Hematopoietic multipotent progenitor cell treated with erythropoietin and hydrocortisone succinate and interleukin-3 and kit ligand, for 6 days (in vitro differentiated cells): ENCODE measurements at regions not wholly inside any gene's neighbourhood (a gene's known extent, or its start where the extent isn't known, plus 50 kb on each side); places are given as distances from the start of the nearest gene placed in this dataset.
"Not testable (repeated sequence)": the region's sequence is repeated elsewhere in the genome, so short reads cannot be mapped to it uniquely, and the experiment has no call there.

ENCODE experiments used
- DNase-seq: peaks from one replicate; pipeline ENCODE4 v3.0.0-alpha.2; 2015

DNA sequence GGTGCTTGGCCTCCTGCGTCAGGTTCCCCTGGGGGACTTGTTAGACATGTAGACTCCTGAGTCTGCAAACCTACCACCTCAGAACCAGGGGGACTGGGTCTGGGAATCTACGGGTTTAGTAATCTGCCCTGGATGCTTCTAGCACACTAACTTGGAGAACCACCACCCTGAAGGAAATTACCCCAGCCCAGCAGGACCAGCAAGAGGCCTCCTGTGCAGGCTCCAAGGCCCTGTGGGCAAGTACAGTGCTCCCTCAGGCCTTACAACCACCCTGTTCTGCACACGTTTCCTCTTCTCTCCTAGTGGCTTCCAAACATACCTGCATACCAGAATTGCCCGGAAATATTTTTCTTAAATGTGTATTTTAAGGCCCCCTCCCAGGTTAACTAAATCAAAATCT, 423.0 kb downstream of the FUT8 start:
- DNase-seq = no peak

DNA sequence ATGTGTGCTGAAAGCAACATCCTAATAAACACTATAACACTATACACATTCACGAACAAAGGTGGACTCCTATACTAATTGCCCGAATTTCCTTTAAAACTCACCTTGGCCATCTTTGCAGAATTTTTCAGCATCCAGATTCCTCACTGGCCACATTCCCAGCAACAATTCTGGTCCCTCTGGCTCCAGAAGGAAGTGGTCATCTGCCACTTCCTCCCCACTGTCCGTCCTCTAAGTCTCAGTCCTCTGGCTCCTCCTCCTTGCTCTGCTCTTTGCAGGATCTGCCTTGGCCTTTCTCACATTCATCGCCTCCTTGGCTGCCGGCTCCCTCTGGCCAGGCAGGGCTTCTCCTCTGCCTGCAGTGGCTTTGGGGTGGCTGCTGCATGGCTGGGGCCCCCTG, 426.0 kb downstream of the FUT8 start:
- DNase-seq = no peak

DNA sequence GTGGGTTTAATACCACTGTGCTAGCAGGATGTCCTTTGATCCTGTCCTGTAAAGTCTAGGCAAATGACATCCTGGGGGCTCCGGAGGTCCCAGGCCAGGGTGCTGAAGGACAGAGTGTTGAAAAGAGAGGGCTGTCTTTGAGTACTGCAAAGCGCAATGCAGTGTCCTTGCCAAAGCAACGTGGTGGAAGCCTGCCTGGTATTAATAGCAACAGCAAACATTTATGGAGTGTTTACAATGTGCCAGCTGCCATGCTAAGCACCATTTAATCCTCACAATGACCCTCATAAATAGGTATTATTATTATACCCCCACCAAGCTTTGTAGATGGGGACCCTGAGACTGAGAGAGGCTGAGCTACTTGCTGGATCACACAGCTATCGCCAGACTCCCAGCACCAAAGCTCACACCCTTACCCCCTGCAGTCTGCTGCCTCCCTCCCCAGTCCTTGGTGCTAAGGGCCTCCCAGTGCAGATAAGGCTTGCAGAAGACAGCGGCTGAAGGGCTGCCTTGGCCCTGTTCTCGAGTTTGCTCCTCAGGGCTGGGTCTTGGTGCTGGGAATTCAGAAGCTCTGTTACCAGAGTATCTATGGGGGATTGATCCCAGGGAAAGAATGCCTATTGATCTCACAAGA, 427.7 kb downstream of the FUT8 start:
- DNase-seq = no peak

DNA sequence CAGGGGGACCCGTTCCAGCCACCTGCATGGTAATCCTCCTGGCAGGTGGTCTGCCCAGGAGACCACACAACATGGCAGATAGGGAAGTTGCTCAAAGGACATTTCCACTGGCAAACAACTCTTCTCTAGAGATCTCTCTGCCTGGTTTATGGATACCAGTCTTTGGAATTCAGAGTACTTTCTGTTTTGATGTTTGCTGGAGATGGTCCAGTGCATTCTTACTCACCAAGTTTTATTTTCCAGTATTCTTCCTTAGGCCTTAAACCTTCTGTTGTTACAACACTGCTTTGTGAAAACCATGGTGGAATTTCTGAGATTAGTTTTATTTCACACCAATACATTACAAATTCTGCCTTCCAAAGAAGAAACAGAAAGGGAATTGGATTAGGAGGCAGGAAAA, 428.3 kb downstream of the FUT8 start:
- no peak for DNase-seq

DNA sequence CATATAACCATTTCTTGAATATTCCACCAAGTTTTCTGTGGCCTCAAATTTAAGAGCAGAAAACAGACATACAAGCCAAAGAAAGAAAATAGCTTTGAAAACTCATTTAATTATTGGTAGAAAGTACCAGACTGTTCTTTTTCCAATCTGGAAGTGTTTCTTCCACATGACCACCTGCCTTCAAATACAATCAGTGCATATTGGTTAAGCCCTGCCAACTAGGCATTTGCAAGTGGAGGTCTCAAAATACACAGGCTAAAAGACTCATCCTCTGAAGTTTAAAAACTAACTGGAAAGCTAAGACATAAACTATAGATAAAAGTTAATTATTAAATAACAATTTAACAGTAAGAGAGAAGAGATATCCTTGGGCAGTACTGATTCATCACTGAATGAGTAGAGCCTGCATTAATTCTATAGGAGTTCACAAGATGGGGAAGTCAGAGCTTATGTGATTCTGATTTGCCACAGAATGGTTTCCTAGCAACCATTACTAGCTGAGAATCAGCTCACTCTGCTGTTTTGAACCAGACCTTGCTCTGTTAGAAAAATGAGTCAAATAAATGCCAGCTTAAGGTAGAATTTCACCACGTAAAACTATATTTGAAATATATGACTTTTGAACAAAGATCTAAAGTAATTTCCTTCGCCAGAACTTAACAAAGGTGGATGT, 433.8 kb downstream of the FUT8 start:
- DNase-seq = peak; percentile 45

DNA sequence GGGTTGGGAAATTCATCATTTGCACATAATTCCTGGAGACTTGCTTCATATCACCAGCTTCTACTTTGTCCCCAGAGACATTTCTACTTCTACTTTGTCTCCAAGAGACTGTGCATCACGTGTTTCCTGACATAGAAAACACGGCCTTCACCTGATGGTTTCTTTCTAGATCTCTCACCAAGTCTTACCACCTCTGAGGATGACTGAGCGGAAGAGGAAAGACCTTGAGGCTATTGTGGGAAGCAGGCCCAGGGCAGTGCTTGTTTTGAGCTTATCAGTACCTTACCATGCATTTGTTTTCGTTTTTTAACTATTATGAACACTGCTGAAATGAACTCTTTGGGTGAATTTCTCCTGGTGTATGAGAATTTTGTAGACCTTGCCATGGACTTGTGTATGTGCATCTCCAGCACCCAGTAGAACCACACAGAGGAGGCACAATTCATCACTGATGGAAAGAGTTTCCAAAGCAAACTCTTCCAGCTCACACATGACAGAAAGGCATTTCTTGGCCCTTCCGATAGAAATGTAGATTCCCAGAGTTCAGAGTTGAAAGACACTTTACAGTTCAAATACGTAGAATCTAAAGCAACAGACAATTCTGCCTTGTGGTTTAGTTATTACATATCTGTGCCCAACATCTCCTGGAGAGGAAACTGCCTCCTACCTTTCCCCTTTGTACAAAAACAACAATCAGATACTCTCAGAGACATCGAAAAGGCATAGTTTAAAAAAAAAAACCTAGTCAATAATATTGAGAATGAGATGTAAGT, 434.7 kb downstream of the FUT8 start:
- peak; percentile 73 for DNase-seq

DNA sequence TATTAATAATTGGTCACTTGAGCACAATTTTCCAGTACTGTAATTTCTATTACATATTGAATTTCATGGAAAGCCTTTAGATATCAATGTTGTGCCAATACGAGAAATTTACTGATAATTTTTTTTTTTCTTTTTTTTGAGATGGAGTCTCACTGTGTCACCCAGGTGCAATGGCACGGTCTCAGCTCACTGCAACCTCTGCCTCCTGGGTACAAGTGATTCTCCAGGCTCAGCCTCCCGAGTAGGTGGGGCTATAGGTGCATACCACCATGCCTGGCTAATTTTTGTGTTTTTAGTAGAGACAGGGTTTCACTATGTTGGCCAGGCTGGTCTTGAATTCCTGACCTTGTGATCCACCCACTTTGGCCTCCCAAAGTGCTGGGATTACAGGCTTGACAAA, 435.4 kb downstream of the FUT8 start:
- DNase-seq = not testable (repeated sequence)

DNA sequence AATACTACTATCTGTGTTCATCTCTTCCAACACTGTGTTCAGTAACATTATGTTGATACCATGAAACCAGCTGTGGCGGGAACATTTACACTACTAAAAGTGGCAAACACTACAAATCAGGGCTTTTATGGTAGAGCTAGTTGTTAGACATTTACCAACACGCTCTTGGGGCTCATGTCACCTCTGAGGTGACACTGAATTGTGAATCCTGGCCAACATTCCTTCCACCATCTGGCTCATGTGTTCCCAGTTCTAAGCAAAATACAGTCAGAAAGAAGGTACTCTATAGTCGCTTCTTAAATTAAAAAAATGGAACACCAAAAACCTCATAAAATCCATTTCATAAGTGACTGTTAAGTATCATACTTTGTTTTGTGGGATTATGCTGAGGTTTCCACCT, 436.6 kb downstream of the FUT8 start:
- no peak for DNase-seq

DNA sequence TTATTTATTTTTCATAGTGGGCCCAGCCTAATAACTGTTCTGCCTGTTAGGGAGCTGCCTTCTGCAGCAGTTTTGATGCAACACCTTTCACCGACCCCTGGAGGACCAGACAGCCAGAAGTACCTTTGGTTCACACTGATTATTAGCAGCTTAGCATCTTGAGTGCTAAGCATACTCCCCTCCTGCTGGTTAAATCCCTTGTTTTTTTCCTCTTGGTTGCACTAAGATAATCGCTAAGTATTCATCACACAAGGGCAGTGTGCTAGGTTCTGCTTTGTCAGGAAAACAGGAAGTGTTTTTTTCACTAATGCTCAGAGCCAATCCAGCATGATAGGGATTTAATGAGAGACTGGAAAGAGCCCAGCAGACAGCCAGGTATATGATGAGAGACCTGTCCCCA, 437.0 kb downstream of the FUT8 start:
- no peak for DNase-seq

DNA sequence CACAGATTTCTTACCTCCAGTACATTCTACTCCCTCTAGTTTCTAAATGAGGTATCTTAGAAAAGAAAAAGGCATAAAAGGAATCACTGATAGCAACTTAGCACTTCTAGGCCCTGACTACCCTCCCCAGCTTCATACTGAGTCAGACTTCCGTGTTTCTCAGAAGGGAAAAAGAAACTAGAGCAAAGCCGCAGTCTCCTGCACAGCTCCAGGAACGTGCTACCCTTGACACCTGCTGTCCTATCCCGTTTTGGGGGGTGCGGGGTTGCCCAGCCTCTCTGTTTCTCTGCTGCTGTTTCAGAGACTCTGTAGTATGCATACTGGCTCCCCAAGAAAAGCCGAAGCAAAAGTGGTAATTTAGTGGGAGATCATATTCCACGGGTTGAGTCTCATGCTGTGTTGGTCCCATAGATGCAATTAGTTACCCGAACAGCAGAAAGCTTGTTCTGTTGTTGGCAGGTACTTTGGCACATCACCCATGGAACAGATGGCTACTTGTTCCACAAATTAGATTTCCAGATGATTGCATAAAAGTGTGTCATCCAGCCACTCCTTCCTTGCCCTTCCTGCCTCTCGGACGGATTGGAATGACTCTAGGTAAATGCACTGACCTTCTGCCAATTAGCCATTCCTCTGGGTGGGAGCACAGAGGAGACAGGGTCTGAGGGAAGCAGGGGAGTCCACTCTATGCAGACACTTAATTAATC, 438.1 kb downstream of the FUT8 start:
- no peak for DNase-seq

DNA sequence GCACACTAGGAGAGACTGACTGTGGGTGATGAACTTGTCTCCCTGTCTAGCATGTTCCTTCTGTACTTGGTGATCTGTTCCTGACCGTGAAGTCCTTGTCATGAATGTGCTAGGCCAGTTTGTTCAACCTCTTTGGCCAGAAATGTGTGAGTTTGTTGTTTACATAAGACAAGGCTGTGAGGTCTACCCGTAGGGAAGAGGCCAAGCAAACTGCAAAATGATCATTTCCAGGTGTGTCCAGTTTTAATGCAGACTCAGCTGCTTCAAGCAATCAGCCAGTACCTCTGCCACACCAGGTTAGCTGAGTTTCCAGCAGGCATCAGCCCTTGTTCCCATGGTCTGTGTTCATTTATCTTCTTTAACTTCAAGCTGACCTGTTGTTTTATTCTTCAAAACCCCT, 440.2 kb downstream of the FUT8 start:
- no peak for DNase-seq

DNA sequence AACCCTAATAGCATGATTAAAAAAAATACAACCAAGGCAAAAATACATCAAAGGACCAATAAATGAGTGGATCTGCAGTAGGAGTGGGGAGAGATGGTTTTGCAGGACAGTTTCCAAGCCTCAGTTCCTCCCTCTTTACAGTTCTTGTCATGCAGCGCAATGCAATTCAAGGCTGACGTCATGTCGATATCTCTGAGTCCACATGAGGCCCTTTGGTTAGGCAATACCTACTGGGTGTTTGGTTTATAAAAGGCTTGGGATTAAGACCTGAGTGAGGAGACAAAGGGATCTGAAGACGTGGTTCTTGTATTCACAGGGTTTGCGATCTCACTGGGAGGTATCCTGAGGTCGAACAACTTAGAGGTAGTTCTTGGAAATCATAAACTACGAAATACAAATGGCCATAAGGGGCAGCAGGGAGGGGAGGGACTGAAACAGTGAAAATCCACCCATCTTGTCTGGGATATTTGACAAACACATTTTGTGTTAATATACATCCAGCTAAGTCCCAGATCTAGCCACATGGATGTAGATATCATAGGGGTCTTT, 441.0 kb downstream of the FUT8 start:
- no peak for DNase-seq

DNA sequence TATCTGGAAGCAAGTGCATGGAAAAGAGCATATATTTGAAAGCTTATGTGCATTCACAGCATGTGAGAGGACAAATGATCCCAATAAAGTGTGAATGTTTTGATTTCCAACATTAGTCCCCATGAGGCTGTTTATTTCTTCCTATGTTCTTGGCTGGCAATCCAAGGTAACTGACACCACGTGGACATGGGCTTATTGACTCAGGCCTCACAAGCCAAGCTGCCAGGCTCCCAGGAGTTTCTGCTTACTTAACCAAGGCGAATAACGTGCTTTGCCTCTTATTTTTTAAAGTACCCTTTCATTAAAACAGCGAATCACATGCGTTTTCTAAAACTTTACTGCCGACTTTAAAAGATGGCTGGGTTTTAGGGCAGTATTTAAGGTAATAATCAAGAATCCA, 441.7 kb downstream of the FUT8 start:
- no peak for DNase-seq

DNA sequence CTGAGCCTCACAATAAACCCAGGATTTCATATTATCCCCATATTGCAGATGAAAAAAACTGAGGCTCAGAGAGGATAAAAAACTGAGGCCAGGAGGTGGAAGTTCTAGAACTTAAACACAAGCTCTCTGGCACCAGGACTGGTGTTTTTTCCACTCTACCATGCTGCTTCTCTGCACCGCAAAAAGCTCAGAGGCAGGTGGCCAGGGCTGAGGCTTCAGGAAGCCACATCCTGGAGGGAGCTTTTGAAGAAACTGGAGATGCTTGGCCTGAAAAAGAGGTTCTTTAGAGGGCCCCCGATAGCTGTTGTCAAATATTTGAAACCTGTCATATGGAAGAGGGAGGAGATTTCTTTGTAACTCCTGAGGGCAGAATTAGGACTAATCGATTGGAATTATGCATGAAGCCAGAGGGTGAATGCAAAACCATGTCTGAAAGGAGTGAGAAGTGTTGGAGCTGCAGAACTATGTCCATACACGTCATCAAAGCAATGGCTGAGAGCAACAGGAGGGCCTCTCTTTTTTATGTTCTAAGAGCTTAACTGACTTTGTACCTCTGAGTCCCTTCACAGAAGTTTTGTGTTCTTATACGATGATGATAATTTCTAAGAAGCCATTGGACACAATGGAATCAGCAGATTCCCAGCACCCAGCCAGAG, 448.6 kb downstream of the FUT8 start:
- no peak for DNase-seq

DNA sequence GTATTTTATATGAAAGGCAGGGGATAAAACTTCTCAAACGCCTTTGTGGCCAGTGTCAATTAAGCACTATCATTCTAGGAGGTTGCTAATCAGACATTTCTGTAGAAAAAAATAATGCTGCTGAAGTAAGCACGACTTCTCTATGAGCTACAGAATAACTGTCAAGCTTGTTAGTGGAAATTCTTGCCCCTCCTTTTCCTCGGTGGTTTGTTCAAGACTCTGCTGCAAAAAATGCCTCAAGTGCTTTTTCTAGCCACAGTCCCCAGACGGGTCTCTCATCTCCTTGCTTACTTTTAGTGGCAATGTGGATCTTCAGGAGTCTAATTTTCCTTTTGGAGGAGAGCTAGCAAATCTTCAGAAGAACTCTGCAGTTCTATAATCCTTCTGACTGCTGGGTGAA, 452.0 kb downstream of the FUT8 start:
- DNase-seq = no peak

DNA sequence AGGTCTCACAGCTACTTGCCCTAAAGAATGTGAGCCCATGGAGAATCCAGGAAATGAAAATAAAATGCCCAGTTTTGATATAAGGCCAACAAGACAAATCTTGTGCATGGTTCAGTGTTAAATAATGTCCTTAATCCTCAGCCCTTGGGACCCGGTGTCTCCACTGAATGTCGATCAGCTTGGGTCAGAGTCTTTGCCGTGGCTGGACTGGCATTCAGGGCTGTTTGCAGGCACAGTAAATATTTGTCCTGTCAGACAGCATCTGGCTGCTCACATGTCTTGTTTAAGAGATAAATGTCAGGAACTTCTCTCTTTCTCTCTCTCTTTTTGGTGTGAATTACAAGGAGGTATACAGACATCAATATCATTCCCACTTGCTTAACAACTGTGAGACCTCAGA, 452.5 kb downstream of the FUT8 start:
- DNase-seq = no peak

DNA sequence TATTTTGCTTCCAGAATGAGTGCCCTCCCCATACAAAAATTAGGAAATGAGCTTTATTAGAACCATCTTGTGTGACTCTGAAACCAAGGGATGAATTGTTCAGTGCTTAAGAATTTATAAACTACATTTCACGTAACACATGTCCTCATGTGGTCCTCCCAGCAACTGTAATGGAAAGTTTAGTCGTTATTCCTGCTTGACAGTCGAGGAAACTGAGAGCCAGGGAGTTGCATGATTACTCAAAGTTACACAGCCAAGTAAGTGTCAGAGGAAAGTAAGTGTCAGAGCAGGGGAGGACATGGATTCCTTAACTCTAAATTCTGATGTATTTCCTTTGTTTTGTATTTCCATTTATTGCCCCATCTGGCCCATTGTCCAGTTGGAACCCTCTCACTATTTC, 453.9 kb downstream of the FUT8 start:
- no peak for DNase-seq

DNA sequence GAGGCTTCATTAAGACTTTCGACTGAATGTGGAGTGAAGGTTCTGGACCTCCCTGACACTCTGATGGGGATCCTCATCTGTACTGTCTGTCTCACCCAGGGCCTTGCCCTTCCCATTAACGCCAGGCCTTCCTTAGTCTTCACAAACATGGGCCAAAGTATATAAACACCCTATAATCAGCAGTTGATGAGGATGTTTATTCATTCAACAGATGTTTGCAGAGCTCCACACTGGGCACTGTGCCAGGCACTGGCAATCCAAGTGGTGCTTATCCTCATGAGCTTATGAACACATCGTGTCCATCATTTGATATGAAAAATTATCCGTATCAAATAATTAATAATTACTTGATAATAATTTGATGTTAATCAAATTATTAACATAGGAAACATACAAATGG, 454.4 kb downstream of the FUT8 start:
- DNase-seq = no peak

DNA sequence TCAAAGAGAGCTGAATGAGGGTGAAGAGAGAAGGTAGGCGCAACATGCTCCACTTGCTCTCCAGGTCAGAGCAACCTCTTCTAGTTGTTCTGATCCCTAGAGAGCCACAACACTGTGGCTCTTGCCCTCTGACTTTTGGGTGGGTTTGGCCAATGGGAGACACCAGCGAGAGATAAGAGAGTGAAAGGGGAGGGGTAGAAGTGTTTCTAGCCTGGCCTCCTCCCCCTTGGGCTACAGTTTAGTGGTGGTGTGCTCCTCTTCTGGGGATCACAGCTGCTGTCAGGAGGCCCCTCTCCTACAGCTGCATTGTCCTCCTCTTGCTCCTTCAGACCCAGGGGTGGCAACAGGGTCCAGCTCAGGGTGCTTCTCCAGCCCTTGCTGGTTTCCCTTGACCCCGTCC, 454.8 kb downstream of the FUT8 start:
- no peak for DNase-seq

DNA sequence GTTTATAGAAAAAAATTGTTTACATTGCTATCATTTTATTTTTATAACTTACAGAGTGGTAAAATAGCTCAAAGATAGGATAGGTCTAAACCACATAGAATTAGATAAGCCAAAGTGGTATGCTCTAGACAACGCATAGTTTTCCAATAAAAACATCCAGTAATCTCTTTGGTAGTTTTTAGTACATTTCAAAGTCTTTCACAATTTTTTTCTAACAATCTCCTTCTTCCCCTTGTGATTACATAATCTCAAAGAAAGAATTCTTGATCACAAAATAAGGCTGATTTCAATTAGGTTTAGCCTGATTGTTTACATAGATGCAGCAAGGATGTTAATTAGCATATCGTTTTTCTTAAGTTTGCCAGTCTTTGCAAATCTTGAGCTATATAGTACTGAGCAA, 460.0 kb downstream of the FUT8 start:
- no peak for DNase-seq

DNA sequence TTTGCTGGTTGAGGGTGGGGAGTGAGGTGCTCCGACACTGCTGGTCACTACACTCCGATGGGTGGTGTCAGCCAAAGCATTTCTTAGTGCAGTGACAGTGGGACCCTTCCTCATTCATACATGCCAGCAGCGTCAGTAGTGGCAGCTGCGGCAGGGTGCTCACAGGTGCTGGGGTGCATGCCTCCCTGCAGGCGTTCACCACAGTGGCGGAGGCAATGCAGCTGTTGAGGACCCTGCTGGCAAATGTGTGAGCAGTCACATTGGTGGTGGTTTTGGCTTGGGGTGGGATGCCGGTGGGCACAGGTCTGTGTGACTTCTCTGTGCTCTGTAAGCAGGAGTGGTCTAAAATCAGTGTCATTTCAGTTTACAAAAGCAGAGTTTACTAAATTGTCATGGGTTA, 464.6 kb downstream of the FUT8 start:
- DNase-seq = no peak

DNA sequence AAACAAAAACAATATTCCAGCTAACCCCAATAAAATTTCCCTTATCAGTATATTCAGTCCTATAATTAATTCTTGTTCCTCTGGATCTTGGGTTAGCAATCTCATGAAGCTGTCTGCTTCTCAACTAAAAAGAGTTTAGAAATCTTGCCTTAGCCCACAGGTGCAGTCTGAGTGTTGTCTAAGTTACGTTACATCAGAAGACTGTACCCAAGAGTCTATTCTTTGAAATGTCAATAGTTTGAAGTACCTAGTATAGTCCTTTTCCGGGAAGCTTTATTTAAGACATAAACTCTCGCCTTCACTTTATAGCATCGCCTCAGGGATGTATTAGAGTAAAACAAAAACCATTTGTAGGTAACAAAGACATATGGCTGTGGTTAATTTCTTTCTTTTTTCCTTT, 465.1 kb downstream of the FUT8 start:
- no peak for DNase-seq

DNA sequence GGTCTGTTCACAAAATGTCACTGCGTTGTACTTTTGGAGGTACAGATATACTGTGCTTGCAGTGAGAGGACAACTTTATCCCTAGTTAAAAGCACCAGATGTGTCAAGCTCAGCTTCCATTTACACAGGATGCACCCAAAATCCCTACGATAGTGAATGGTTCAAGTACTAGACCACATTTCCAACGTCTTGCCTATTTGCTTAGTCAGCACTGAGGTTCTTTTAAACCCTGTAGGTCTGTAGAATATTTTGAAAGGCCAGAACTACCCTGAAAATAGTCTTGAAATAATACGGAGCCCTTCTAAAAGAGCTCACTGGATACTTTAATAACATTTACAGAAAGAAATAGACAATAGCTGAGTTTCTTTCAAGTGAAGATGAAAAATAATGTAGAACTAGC, 466.1 kb downstream of the FUT8 start:
- no peak for DNase-seq
